ENCODE measurements at regions not wholly inside any gene's neighbourhood (a gene's known extent, or its start where the extent isn't known, plus 50 kb on each side); places are given as distances from the start of the nearest gene placed in this dataset.

GRCh38 chr1:218866507-218866906 lies 307.2 kb upstream of the LYPLAL1 start:
- no peak overlapping the region for H3K27ac ChIP-seq (ENCODE audit: low read depth, low read length)
- no peaks in the 10 kb centered on the region for H3K9me3 ChIP-seq (ENCODE audit: control insufficient read depth in 3 of 3, low read length in 3 of 3)
- no peak overlapping the region for H3K9ac ChIP-seq (ENCODE audit: low read depth in 1 of 3, low read length in 3 of 3)
- no peaks in the 10 kb centered on the region for H3K4me1 ChIP-seq (ENCODE audit: control insufficient read depth in 3 of 3, insufficient read depth in 3 of 3, low read length in 3 of 3)
- H3K27me3 ChIP-seq (ENCODE audit: control insufficient read depth in 3 of 3, insufficient read depth in 3 of 3, low read length in 3 of 3) = no peaks in the 10 kb centered on the region
- no peaks in the 10 kb centered on the region for H3K36me3 ChIP-seq (ENCODE audit: control insufficient read depth in 3 of 3, insufficient read depth in 3 of 3, low read length in 3 of 3)
- no peak overlapping the region for H3K4me3 ChIP-seq (ENCODE audit: low read length in 3 of 3)

- H3K4me1 ChIP-seq (ENCODE audit: control insufficient read depth in 3 of 3, insufficient read depth in 3 of 3, low read length in 3 of 3) = no peaks in the 10 kb centered on the region
Observed at GRCh38 chr1:218867066-218867465, 306.6 kb upstream of the LYPLAL1 start.

GRCh38 chr1:218867941-218868626 lies 305.6 kb upstream of the LYPLAL1 start:
- H3K36me3 ChIP-seq (ENCODE audit: control insufficient read depth in 3 of 3, insufficient read depth in 3 of 3, low read length in 3 of 3) = no peaks in the 10 kb centered on the region
- no peak overlapping the region for H3K9ac ChIP-seq (ENCODE audit: low read depth in 1 of 3, low read length in 3 of 3)
- H3K27ac ChIP-seq (ENCODE audit: low read depth, low read length) = no peak overlapping the region

More at GRCh38 chr1:218867066-218867465, 306.6 kb upstream of the LYPLAL1 start:
- H3K27ac ChIP-seq (ENCODE audit: low read depth, low read length) = no peak overlapping the region
- H3K36me3 ChIP-seq (ENCODE audit: control insufficient read depth in 3 of 3, insufficient read depth in 3 of 3, low read length in 3 of 3) = no peaks in the 10 kb centered on the region
- no peaks in the 10 kb centered on the region for H3K9me3 ChIP-seq (ENCODE audit: control insufficient read depth in 3 of 3, low read length in 3 of 3)
- no peak overlapping the region for H3K9ac ChIP-seq (ENCODE audit: low read depth in 1 of 3, low read length in 3 of 3)
- no peaks in the 10 kb centered on the region for H3K27me3 ChIP-seq (ENCODE audit: control insufficient read depth in 3 of 3, insufficient read depth in 3 of 3, low read length in 3 of 3)
- no peak overlapping the region for H3K4me3 ChIP-seq (ENCODE audit: low read length in 3 of 3)

GRCh38 chr1:218869276-218869675 lies 304.4 kb upstream of the LYPLAL1 start:
- H3K9me3 ChIP-seq (ENCODE audit: control insufficient read depth in 3 of 3, low read length in 3 of 3) = no peaks in the 10 kb centered on the region
- no peak overlapping the region for H3K4me3 ChIP-seq (ENCODE audit: low read length in 3 of 3)
- H3K27ac ChIP-seq (ENCODE audit: low read depth, low read length) = no peak overlapping the region
- no peaks in the 10 kb centered on the region for H3K27me3 ChIP-seq (ENCODE audit: control insufficient read depth in 3 of 3, insufficient read depth in 3 of 3, low read length in 3 of 3)
- H3K9ac ChIP-seq (ENCODE audit: low read depth in 1 of 3, low read length in 3 of 3) = no peak overlapping the region
- H3K36me3 ChIP-seq (ENCODE audit: control insufficient read depth in 3 of 3, insufficient read depth in 3 of 3, low read length in 3 of 3) = no peaks in the 10 kb centered on the region
- no peaks in the 10 kb centered on the region for H3K4me1 ChIP-seq (ENCODE audit: control insufficient read depth in 3 of 3, insufficient read depth in 3 of 3, low read length in 3 of 3)

More at GRCh38 chr1:218867941-218868626, 305.6 kb upstream of the LYPLAL1 start:
- Histone ChIP-seq H3K9me3 (ENCODE audit: control insufficient read depth in 3 of 3, low read length in 3 of 3) (no peaks in the 10 kb centered on the region), H3K4me1 (ENCODE audit: control insufficient read depth in 3 of 3, insufficient read depth in 3 of 3, low read length in 3 of 3) (no peaks in the 10 kb centered on the region), H3K27me3 (ENCODE audit: control insufficient read depth in 3 of 3, insufficient read depth in 3 of 3, low read length in 3 of 3) (no peaks in the 10 kb centered on the region), H3K4me3 (ENCODE audit: low read length in 3 of 3) (no peak overlapping the region)

- Histone ChIP-seq H3K27ac (ENCODE audit: low read depth, low read length) (no peak overlapping the region), H3K27me3 (ENCODE audit: control insufficient read depth in 3 of 3, insufficient read depth in 3 of 3, low read length in 3 of 3) (no peaks in the 10 kb centered on the region), H3K4me3 (ENCODE audit: low read length in 3 of 3) (no peak overlapping the region), H3K4me1 (ENCODE audit: control insufficient read depth in 3 of 3, insufficient read depth in 3 of 3, low read length in 3 of 3) (no peaks in the 10 kb centered on the region), H3K9me3 (ENCODE audit: control insufficient read depth in 3 of 3, low read length in 3 of 3) (no peaks in the 10 kb centered on the region), H3K36me3 (ENCODE audit: control insufficient read depth in 3 of 3, insufficient read depth in 3 of 3, low read length in 3 of 3) (no peaks in the 10 kb centered on the region), H3K9ac (ENCODE audit: low read depth in 1 of 3, low read length in 3 of 3) (no peak overlapping the region)
Observed at GRCh38 chr1:218872026-218872425, 301.7 kb upstream of the LYPLAL1 start.

GRCh38 chr1:218872928-218873327 lies 300.8 kb upstream of the LYPLAL1 start:
- Histone ChIP-seq H3K9ac (ENCODE audit: low read depth in 1 of 3, low read length in 3 of 3) (no peak overlapping the region), H3K36me3 (ENCODE audit: control insufficient read depth in 3 of 3, insufficient read depth in 3 of 3, low read length in 3 of 3) (no peaks in the 10 kb centered on the region), H3K4me3 (ENCODE audit: low read length in 3 of 3) (no peak overlapping the region), H3K27ac (ENCODE audit: low read depth, low read length) (no peak overlapping the region), H3K27me3 (ENCODE audit: control insufficient read depth in 3 of 3, insufficient read depth in 3 of 3, low read length in 3 of 3) (no peaks in the 10 kb centered on the region), H3K9me3 (ENCODE audit: control insufficient read depth in 3 of 3, low read length in 3 of 3) (no peaks in the 10 kb centered on the region), H3K4me1 (ENCODE audit: control insufficient read depth in 3 of 3, insufficient read depth in 3 of 3, low read length in 3 of 3) (no peaks in the 10 kb centered on the region)

- no peak overlapping the region for H3K4me3 ChIP-seq (ENCODE audit: low read length in 3 of 3)
- no peaks in the 10 kb centered on the region for H3K36me3 ChIP-seq (ENCODE audit: control insufficient read depth in 3 of 3, insufficient read depth in 3 of 3, low read length in 3 of 3)
- H3K27me3 ChIP-seq (ENCODE audit: control insufficient read depth in 3 of 3, insufficient read depth in 3 of 3, low read length in 3 of 3) = no peaks in the 10 kb centered on the region
- no peaks in the 10 kb centered on the region for H3K9me3 ChIP-seq (ENCODE audit: control insufficient read depth in 3 of 3, low read length in 3 of 3)
- no peak overlapping the region for H3K27ac ChIP-seq (ENCODE audit: low read depth, low read length)
- no peaks in the 10 kb centered on the region for H3K4me1 ChIP-seq (ENCODE audit: control insufficient read depth in 3 of 3, insufficient read depth in 3 of 3, low read length in 3 of 3)
- no peak overlapping the region for H3K9ac ChIP-seq (ENCODE audit: low read depth in 1 of 3, low read length in 3 of 3)
Observed at GRCh38 chr1:218874313-218874712, 299.4 kb upstream of the LYPLAL1 start.

- no peaks in the 10 kb centered on the region for H3K9me3 ChIP-seq (ENCODE audit: control insufficient read depth in 3 of 3, low read length in 3 of 3)
- H3K9ac ChIP-seq (ENCODE audit: low read depth in 1 of 3, low read length in 3 of 3) = no peak overlapping the region
- no peaks in the 10 kb centered on the region for H3K27me3 ChIP-seq (ENCODE audit: control insufficient read depth in 3 of 3, insufficient read depth in 3 of 3, low read length in 3 of 3)
- no peak overlapping the region for H3K27ac ChIP-seq (ENCODE audit: low read depth, low read length)
- no peak overlapping the region for H3K4me3 ChIP-seq (ENCODE audit: low read length in 3 of 3)
- H3K4me1 ChIP-seq (ENCODE audit: control insufficient read depth in 3 of 3, insufficient read depth in 3 of 3, low read length in 3 of 3) = no peaks in the 10 kb centered on the region
- H3K36me3 ChIP-seq (ENCODE audit: control insufficient read depth in 3 of 3, insufficient read depth in 3 of 3, low read length in 3 of 3) = no peaks in the 10 kb centered on the region
Observed at GRCh38 chr1:218874801-218875400, 298.8 kb upstream of the LYPLAL1 start.

- no peaks in the 10 kb centered on the region for H3K36me3 ChIP-seq (ENCODE audit: control insufficient read depth in 3 of 3, insufficient read depth in 3 of 3, low read length in 3 of 3)
Observed at GRCh38 chr1:218878369-218878768, 295.3 kb upstream of the LYPLAL1 start.

GRCh38 chr1:218880484-218881060 lies 293.1 kb upstream of the LYPLAL1 start:
- no peaks in the 10 kb centered on the region for H3K27me3 ChIP-seq (ENCODE audit: control insufficient read depth in 3 of 3, insufficient read depth in 3 of 3, low read length in 3 of 3)
- no peaks in the 10 kb centered on the region for H3K9me3 ChIP-seq (ENCODE audit: control insufficient read depth in 3 of 3, low read length in 3 of 3)
- no peaks in the 10 kb centered on the region for H3K4me1 ChIP-seq (ENCODE audit: control insufficient read depth in 3 of 3, insufficient read depth in 3 of 3, low read length in 3 of 3)
- H3K9ac ChIP-seq (ENCODE audit: low read depth in 1 of 3, low read length in 3 of 3) = no peak overlapping the region
- H3K27ac ChIP-seq (ENCODE audit: low read depth, low read length) = no peak overlapping the region
- no peaks in the 10 kb centered on the region for H3K36me3 ChIP-seq (ENCODE audit: control insufficient read depth in 3 of 3, insufficient read depth in 3 of 3, low read length in 3 of 3)
- H3K4me3 ChIP-seq (ENCODE audit: low read length in 3 of 3) = no peak overlapping the region

More at GRCh38 chr1:218878369-218878768, 295.3 kb upstream of the LYPLAL1 start:
- no peaks in the 10 kb centered on the region for H3K4me1 ChIP-seq (ENCODE audit: control insufficient read depth in 3 of 3, insufficient read depth in 3 of 3, low read length in 3 of 3)
- no peak overlapping the region for H3K4me3 ChIP-seq (ENCODE audit: low read length in 3 of 3)
- no peak overlapping the region for H3K27ac ChIP-seq (ENCODE audit: low read depth, low read length)
- H3K9ac ChIP-seq (ENCODE audit: low read depth in 1 of 3, low read length in 3 of 3) = no peak overlapping the region
- no peaks in the 10 kb centered on the region for H3K9me3 ChIP-seq (ENCODE audit: control insufficient read depth in 3 of 3, low read length in 3 of 3)
- no peaks in the 10 kb centered on the region for H3K27me3 ChIP-seq (ENCODE audit: control insufficient read depth in 3 of 3, insufficient read depth in 3 of 3, low read length in 3 of 3)

Measured in skeletal muscle tissue (tissue), 3 donors.